HG03558 (cell line): ENCODE measurements at regions not wholly inside any gene's neighbourhood (a gene's known extent, or its start where the extent isn't known, plus 50 kb on each side); places are given as distances from the start of the nearest gene placed in this dataset.
"Not testable (repeated sequence)": the region's sequence is repeated elsewhere in the genome, so short reads cannot be mapped to it uniquely, and the experiment has no call there.

ENCODE experiments used
- ATAC-seq: cut with Tn5 transposase; IDR thresholded peaks from one replicate; pipeline ENCODE4 v1.9.1; 2021; ENCODE audit warnings: moderate number of reproducible peaks; ENCODE audit not compliant: unreplicated experiment; ENCODE audit errors: extremely low read depth

DNA sequence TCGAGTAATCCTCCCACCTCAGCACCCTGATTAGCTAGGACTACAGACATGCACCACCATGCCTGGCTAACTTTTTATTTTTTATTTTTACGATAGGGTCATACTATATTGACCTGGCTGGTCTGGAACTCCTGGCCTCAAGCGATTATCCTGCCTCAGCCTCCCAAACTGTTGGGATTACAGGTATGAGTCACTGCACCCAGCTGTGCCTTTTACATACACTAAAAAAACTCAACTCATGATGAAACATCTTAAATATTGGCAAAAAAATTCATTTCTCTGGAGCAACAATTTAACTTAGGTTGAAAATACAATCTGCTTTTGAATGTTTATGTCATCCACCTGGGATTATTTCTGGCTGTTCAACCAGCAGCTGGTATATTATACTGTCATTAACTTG lies 598.3 kb upstream of the ZP4 start:
- no peak for ATAC-seq

DNA sequence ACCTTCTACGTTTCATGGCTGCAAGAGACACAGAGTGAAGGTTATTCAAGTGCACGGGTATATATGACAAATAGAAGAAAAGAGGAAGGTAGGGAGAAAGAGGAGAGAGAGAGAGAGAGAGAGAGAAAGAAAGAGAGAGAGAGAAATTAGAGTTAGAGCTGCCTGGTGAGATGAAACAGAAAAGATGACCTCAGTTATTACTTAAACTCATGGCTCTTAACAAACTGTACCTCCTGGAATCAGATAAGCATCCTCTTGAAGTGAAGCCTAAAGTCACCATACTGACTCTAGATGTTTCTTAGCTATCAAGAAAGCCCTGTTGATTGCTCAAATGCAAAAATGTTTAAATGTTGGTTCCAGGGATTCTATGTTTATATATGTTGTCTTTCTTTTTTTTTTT lies 597.7 kb upstream of the ZP4 start:
- ATAC-seq = no peak

DNA sequence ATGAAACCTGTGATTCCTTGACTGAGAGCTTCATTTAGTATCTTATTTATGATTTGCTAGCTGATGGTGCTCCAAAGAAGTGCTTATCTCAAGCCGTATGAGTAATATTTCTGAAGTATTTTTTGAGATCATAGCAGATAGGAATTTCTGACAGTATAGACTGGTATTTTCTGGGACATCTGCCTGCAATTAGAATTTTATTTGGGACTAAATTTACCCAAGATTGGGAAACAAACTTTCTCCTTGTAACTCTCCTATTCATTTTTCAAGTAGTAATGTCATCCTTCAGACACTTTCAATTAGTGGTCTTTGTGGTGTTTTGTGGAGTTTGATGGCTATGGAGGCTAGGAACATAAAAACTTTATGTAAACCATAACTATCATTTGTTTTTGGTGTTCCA lies 597.2 kb upstream of the ZP4 start:
- ATAC-seq = no peak

- ATAC-seq = no peak
Measured at GRCh38 chr1:238485912-238486209, 595.1 kb upstream of the ZP4 start.

- ATAC-seq = no peak
Measured at GRCh38 chr1:238485057-238485911, 594.6 kb upstream of the ZP4 start.

- no peak for ATAC-seq
Measured at GRCh38 chr1:238484121-238484520, 593.4 kb upstream of the ZP4 start.

DNA sequence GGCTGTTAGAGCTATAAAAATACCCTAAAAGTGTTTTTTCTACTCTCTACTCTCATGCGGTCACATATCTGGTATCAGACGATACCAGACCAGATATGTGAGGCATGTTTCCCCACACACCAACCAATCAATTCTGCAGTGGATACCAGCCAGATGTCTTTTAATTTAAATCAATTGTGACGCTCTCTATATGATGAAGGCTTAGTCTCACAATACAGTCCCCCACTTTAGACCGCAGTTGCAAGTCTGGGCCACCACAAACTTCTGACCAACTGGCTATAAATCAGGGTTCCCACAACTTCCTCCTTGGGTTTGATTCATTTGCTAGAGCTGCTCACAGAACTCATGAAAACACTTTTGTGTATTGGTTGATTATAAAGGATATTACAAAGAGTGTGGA lies 586.1 kb upstream of the ZP4 start:
- no peak for ATAC-seq

- ATAC-seq = no peak
Measured at GRCh38 chr1:238475712-238476111, 585.0 kb upstream of the ZP4 start.

GRCh38 chr1:238474263-238474662 lies 583.5 kb upstream of the ZP4 start:
- no peak for ATAC-seq

GRCh38 chr1:238469146-238469631 lies 578.5 kb upstream of the ZP4 start:
- no peak for ATAC-seq

- ATAC-seq = no peak
Measured at GRCh38 chr1:238468068-238468467, 577.3 kb upstream of the ZP4 start.

GRCh38 chr1:238466459-238466858 lies 575.7 kb upstream of the ZP4 start:
- ATAC-seq = no peak

DNA sequence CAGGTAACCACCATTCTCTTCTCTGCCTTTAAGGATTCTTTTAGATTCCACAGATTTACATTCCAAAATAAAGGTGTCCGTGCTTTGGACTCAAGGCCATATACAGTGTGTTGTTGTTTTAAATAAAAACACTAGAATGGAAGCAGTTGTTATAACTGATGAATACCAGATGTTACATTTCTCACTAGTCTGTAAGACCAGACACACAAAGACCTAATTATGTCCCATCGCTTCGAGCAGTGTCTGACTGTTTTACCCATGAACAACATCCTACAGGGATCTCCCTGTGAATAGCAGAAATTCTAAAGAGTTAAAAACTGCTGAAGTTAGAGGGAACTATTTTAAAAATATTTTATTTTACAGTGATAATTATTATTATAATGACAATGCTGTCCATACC lies 574.7 kb upstream of the ZP4 start:
- ATAC-seq = no peak

GRCh38 chr1:238458899-238459298 lies 568.2 kb upstream of the ZP4 start:
- no peak for ATAC-seq

DNA sequence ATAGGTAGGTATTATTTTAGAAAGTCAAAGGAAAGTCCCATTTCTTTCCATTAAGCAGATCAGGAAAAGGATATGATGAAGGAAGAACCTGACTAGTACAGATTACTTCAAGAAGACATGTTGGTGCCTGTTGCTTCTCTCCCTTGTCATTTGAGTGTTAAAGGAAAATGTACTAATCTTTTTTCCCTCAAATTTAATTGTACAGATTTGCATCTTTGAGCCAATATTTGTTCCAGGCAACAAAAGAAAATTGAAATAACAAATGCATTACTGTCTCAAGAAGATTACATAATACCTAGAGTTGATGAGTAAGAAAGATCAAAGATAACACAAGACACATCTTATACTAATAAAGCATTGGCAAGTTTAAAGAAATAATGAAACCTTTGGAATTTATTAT lies 566.9 kb upstream of the ZP4 start:
- ATAC-seq = no peak

DNA sequence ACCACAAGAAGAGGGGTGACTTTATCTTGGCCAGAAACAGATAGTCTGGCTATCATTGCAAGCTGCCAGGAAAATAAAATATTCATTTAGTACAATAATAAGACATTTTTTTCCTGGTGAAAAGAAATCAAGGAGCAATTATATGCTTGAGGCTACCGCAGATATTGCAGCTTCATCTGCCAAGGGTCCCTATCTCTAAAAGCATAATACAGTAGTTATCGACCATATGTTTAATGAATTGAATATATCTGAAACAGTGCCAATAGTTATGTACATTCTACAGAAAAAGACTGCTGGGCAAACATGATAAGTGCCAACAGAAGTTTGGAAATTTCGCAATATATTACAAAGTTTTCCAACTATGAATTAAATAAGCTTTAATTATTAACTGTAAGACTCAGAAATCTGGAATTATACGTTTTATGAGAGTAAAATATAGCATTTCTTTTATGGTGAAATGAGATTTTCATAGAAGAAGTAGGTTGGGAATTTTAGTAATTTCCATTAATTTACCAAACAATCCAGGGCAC lies 561.1 kb upstream of the ZP4 start:
- ATAC-seq = no peak

DNA sequence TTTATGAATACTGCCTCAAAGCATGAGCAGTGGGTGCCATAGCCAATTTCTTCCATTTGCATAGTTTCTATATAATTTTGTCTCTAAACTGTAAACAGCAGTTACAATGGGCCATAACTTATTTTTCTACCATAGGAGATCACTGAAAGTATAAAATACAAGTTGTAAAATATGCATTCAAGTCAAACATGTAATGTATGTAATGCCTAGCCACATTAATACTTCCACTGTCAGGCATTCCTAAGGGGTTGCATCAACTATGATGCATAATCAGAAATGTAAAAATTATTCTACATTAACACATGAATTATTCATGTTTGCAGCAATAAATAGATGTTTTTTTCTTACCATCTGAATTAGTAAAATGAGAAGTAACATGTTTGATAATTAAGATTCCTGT lies 560.3 kb upstream of the ZP4 start:
- no peak for ATAC-seq

- no peak for ATAC-seq
Measured at GRCh38 chr1:238443687-238444086, 553.0 kb upstream of the ZP4 start.

GRCh38 chr1:238439511-238439910 lies 548.8 kb upstream of the ZP4 start:
- no peak for ATAC-seq

GRCh38 chr1:238438311-238439270 lies 547.9 kb upstream of the ZP4 start:
- no peak for ATAC-seq

GRCh38 chr1:238429703-238430102 lies 539.0 kb upstream of the ZP4 start:
- ATAC-seq = not testable (repeated sequence)
